Calu3 (cell line): ENCODE measurements at regions not wholly inside any gene's neighbourhood (a gene's known extent, or its start where the extent isn't known, plus 50 kb on each side); places are given as distances from the start of the nearest gene placed in this dataset.

Experiments used
- BruUV-seq: library from RNA; stranded (reverse); fragments of 400-500 nt; replicated peaks from 2 replicates; lab custom pipeline; 2021; lab: Mats Ljungman, UMichigan
- CTCF ChIA-PET: fragments of 300-600 bp; sonication (Branson Sonifier 250); formaldehyde crosslinking; loops from one replicate; lab custom pipeline; 2022; ENCODE audit warnings: antibody characterized with exemption; lab: Charles Lee
- DNase-seq: peaks from one replicate; pipeline ENCODE4 v3.0.0; 2022
- H3K27ac Mint-ChIP-seq: one replicate; pipeline ENCODE4 v1.8.0; 2022; ENCODE audit warnings: mixed read lengths; ENCODE audit not compliant: unreplicated experiment
- H3K27me3 Mint-ChIP-seq: one replicate; pipeline ENCODE4 v1.8.0; 2022; ENCODE audit warnings: mixed read lengths; ENCODE audit not compliant: unreplicated experiment
- H3K36me3 Mint-ChIP-seq: one replicate; pipeline ENCODE4 v1.8.0; 2022; ENCODE audit warnings: mild to moderate bottlenecking, moderate library complexity, mixed read lengths; ENCODE audit not compliant: insufficient read depth, unreplicated experiment
- H3K4me1 Mint-ChIP-seq: one replicate; pipeline ENCODE4 v1.8.0; 2022; ENCODE audit warnings: mild to moderate bottlenecking, low read depth, mixed read lengths; ENCODE audit not compliant: unreplicated experiment
- H3K4me3 Mint-ChIP-seq: one replicate; pipeline ENCODE4 v1.8.0; 2022; ENCODE audit warnings: mild to moderate bottlenecking, low read depth, moderate library complexity, mixed read lengths; ENCODE audit not compliant: unreplicated experiment
- H3K9me3 Mint-ChIP-seq: one replicate; pipeline ENCODE4 v1.8.0; 2022; ENCODE audit warnings: low read depth, mixed read lengths; ENCODE audit not compliant: unreplicated experiment
- intact Hi-C: fragments of 100-400 bp; cut with micrococcal nuclease; formaldehyde crosslinking; loops from one replicate; pipeline ENCODE4 v1.10.0; 2022; ENCODE audit not compliant: unreplicated experiment
- TF ChIP-seq, protein P1 (sequence below): fragments of 200-600 bp; IDR thresholded peaks from one replicate; pipeline ENCODE4 v1.8.0; 2022; ENCODE audit warnings: antibody characterized with exemption; ENCODE audit not compliant: unreplicated experiment

DNA sequence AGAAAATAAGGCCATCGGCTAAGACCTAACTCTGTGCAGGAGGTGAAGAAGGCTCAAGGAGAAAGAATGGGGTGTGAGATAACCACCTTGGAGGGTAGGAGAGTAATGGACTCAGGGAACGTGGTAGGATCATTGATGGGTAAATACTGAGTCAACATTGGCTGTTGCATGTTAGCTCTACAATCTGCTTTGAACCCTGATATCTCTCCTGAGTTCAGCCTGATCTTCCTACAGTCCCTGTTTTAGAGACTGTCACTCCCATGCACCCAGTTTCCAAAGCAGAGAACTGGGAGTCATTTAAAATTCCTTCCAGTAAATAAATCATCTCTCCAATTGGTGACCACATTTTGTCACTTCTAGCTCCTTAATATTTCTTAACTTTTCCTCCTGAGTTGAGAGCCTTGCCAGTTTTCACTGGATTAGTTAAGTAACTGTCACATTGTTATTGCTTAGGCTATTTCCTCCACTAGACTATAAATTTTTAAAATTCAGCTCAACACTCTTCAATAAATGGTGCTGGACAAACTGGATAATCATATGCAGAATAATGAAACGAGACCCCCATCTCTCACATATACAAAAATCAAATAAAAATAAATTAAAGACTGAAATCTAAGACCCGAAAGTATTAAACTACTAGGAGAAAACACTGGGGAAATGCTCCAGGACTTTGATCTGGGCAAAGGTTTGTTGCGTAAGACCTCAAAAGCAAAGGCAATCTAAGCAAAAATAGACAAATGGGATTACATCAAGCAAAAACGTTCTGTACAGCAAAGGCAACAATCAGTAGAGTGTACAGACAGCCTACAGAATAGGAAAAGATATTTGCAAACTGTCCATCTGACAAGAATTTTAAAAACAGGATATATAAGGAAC, 138.9 kb upstream of the TMEM170B start:
- BruUV-seq, result no TSS peak
- Mint-ChIP-seq H3K9me3 (peaks cover 8% of the 10 kb centered on the region), H3K36me3 (no peaks in the 10 kb centered on the region), H3K27me3 (no peaks in the 10 kb centered on the region), H3K27ac (no peak overlapping the region), H3K4me3 (no peak overlapping the region), H3K4me1 (no peaks in the 10 kb centered on the region)
- TF ChIP-seq, protein P1, sequence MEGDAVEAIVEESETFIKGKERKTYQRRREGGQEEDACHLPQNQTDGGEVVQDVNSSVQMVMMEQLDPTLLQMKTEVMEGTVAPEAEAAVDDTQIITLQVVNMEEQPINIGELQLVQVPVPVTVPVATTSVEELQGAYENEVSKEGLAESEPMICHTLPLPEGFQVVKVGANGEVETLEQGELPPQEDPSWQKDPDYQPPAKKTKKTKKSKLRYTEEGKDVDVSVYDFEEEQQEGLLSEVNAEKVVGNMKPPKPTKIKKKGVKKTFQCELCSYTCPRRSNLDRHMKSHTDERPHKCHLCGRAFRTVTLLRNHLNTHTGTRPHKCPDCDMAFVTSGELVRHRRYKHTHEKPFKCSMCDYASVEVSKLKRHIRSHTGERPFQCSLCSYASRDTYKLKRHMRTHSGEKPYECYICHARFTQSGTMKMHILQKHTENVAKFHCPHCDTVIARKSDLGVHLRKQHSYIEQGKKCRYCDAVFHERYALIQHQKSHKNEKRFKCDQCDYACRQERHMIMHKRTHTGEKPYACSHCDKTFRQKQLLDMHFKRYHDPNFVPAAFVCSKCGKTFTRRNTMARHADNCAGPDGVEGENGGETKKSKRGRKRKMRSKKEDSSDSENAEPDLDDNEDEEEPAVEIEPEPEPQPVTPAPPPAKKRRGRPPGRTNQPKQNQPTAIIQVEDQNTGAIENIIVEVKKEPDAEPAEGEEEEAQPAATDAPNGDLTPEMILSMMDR, result no peak
- no peak for DNase-seq
- intact Hi-C loops, result no loop called here
- CTCF ChIA-PET, result interaction anchor here (0.7 kb wide), 1 partner anchor 14 kb away, joined by 7 read pairs; no protein-coding TSS in a partner anchor

DNA sequence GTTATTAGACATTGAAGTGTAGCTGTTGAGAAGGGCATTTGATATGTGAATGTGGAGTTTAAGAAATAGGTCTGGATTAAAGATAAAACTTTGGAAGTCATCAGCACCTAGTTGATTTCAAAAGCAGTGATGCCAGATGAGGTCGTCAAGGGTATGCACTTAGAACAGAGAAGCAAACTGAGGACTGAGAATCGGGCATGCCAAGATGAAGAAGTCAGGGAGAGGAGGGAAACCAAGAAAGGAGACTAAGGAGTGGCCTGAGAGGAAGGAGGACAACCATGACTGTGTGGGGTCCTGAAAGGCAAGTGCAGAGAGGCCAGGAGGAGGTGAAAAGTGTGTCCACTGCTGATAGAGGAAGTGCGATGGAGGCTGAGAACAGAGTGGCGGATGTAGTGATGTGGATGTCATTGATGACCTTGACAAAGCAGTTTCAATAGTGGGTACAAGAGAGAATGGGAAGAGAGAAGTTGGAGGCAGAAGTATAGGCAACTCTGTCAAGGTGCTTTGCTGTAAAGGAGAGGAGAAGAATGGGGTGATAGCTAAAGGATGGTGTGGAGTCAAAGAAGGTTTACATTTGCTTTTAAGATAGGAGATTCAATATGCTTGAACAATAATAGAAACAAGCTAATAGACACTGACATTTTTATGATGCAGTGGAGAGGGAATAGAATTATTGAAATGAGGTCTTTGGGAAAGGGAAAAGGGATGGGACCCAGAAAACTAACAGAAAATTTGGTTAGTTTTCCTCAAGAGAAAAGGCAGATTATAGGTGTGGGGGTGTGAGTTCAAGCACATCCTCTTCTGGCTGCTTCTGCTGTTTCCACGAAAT, 139.7 kb upstream of the TMEM170B start:
- Mint-ChIP-seq H3K27me3 (no peaks in the 10 kb centered on the region), H3K4me3 (no peak overlapping the region), H3K9me3 (peaks cover 8% of the 10 kb centered on the region), H3K4me1 (peaks cover 4% of the 10 kb centered on the region), H3K27ac (no peak overlapping the region), H3K36me3 (no peaks in the 10 kb centered on the region)
- no peak for DNase-seq
- CTCF ChIA-PET, result no interaction called here
- no TSS peak for BruUV-seq
- TF ChIP-seq, protein P1, result no peak
- intact Hi-C loops, result no loop called here

DNA sequence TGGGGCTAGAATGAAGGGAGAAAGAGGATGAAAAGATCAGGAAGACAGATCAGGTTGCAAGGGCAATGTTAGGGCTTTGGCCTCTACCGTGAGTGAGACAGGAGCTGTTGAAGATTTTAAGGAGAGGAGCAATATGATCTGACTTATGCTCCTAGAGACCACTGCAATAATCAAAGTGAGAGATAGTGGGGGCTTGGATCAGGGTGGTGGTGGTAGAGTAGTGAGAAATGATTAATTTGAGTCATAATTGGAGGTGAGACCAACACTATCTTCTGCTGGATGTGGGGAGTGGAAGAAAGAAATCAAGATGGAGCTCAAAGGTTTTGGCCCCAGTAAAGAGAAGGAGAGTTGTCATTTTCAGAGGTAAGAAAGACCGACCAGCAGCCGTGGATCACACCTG, 140.7 kb upstream of the TMEM170B start:
- no peaks in the 10 kb centered on the region for H3K27me3 Mint-ChIP-seq

More for the DNA sequence above, 140.7 kb upstream of the TMEM170B start:
- Mint-ChIP-seq H3K4me3 (no peak overlapping the region), H3K9me3 (peaks cover 8% of the 10 kb centered on the region), H3K27ac (no peak overlapping the region), H3K4me1 (peaks cover 8% of the 10 kb centered on the region), H3K36me3 (no peaks in the 10 kb centered on the region)
- CTCF ChIA-PET, result no interaction called here
- no peak for DNase-seq
- BruUV-seq, result no TSS peak
- intact Hi-C loops, result no loop called here
- TF ChIP-seq, protein P1, result no peak
